ENCODE measurements at regions not wholly inside any gene's neighbourhood (a gene's known extent, or its start where the extent isn't known, plus 50 kb on each side); places are given as distances from the start of the nearest gene placed in this dataset.

DNA sequence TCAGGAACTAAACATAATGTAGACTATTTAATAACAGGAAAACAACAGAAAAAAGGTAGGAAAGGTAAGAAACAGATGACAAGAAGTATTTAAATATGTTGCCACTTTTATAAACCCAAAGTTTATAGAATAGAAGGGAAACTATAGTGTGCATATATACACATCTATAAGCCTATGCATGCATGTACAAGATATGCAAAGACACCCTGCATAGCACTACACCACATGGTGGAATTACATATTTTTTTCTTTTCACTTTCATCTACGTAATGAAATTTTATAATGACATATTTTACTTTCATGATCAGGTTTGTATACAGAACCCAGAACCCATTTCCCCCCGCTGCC lies 136.8 kb downstream of the MEX3B start:
- H3K27me3 Mint-ChIP-seq (ENCODE audit: low read depth): no peaks in the 10 kb centered on the region
- no peak overlapping the region for H3K27ac Mint-ChIP-seq (ENCODE audit: unreplicated experiment)
- peaks cover 4% of the 10 kb centered on the region for H3K36me3 Mint-ChIP-seq (ENCODE audit: low read depth)
- no peak overlapping the region for H3K4me3 Mint-ChIP-seq
- H3K9me3 Mint-ChIP-seq: peaks cover 4% of the 10 kb centered on the region
- peaks cover 9% of the 10 kb centered on the region for H3K4me1 Mint-ChIP-seq
- DNase-seq (ENCODE audit: low read depth, low spot score): no peak
- TF ChIP-seq, protein P1, sequence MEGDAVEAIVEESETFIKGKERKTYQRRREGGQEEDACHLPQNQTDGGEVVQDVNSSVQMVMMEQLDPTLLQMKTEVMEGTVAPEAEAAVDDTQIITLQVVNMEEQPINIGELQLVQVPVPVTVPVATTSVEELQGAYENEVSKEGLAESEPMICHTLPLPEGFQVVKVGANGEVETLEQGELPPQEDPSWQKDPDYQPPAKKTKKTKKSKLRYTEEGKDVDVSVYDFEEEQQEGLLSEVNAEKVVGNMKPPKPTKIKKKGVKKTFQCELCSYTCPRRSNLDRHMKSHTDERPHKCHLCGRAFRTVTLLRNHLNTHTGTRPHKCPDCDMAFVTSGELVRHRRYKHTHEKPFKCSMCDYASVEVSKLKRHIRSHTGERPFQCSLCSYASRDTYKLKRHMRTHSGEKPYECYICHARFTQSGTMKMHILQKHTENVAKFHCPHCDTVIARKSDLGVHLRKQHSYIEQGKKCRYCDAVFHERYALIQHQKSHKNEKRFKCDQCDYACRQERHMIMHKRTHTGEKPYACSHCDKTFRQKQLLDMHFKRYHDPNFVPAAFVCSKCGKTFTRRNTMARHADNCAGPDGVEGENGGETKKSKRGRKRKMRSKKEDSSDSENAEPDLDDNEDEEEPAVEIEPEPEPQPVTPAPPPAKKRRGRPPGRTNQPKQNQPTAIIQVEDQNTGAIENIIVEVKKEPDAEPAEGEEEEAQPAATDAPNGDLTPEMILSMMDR (conservative IDR thresholded peaks at IDR 0.05): no peak

DNA sequence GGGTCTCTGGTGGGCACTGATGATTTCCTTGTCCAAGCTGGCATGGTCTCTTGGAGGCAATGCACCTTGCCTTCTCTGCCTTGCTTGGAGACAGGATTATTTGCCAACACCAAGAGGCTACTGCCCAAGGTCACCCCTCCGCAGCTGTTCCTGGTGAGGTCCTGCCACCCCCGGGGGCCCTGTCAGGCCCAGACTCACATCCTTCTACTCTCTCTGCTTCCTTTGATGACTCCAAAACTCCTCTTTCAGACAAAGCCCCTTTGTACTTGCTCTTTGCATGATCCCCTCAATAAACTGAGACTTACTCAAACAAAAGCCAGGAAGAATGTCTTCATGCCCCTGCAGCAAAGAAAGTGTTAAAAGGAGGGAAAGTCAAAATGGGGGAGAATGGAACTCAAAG lies 137.7 kb downstream of the MEX3B start:
- DNase-seq (ENCODE audit: low read depth, low spot score): no peak
- Mint-ChIP-seq H3K4me3 (no peak overlapping the region), H3K27ac (ENCODE audit: unreplicated experiment) (no peak overlapping the region), H3K36me3 (ENCODE audit: low read depth) (peaks cover 4% of the 10 kb centered on the region), H3K4me1 (peaks cover 9% of the 10 kb centered on the region), H3K27me3 (ENCODE audit: low read depth) (no peaks in the 10 kb centered on the region), H3K9me3 (peaks cover 4% of the 10 kb centered on the region)
- TF ChIP-seq, protein P1 (conservative IDR thresholded peaks at IDR 0.05): no peak

GRCh38 chr15:81907521-81907920 lies 138.3 kb downstream of the MEX3B start:
- DNase-seq (ENCODE audit: low read depth, low spot score): no peak
- peaks cover 4% of the 10 kb centered on the region for H3K36me3 Mint-ChIP-seq (ENCODE audit: low read depth)
- peaks cover 4% of the 10 kb centered on the region for H3K9me3 Mint-ChIP-seq
- TF ChIP-seq, protein P1 (conservative IDR thresholded peaks at IDR 0.05): no peak
- H3K4me3 Mint-ChIP-seq: no peak overlapping the region
- no peak overlapping the region for H3K27ac Mint-ChIP-seq (ENCODE audit: unreplicated experiment)
- H3K4me1 Mint-ChIP-seq: peaks cover 9% of the 10 kb centered on the region
- no peaks in the 10 kb centered on the region for H3K27me3 Mint-ChIP-seq (ENCODE audit: low read depth)

GRCh38 chr15:81905889-81906288 lies 139.9 kb downstream of the MEX3B start:
- peaks cover 4% of the 10 kb centered on the region for H3K9me3 Mint-ChIP-seq
- H3K27me3 Mint-ChIP-seq (ENCODE audit: low read depth): no peaks in the 10 kb centered on the region
- H3K4me1 Mint-ChIP-seq: peaks cover 9% of the 10 kb centered on the region
- TF ChIP-seq, protein P1 (conservative IDR thresholded peaks at IDR 0.05): no peak
- DNase-seq (ENCODE audit: low read depth, low spot score): no peak
- H3K36me3 Mint-ChIP-seq (ENCODE audit: low read depth): peaks cover 6% of the 10 kb centered on the region
- no peak overlapping the region for H3K27ac Mint-ChIP-seq (ENCODE audit: unreplicated experiment)
- H3K4me3 Mint-ChIP-seq: no peak overlapping the region

GRCh38 chr15:81901319-81901718 lies 144.5 kb downstream of the MEX3B start:
- peaks cover 5% of the 10 kb centered on the region for H3K4me1 Mint-ChIP-seq
- no peak for DNase-seq (ENCODE audit: low read depth, low spot score)
- no peak overlapping the region for H3K27ac Mint-ChIP-seq (ENCODE audit: unreplicated experiment)
- H3K27me3 Mint-ChIP-seq (ENCODE audit: low read depth): no peaks in the 10 kb centered on the region
- H3K4me3 Mint-ChIP-seq: no peak overlapping the region
- peaks cover 2% of the 10 kb centered on the region for H3K36me3 Mint-ChIP-seq (ENCODE audit: low read depth)
- H3K9me3 Mint-ChIP-seq: no peaks in the 10 kb centered on the region
- TF ChIP-seq, protein P1 (conservative IDR thresholded peaks at IDR 0.05): no peak

DNA sequence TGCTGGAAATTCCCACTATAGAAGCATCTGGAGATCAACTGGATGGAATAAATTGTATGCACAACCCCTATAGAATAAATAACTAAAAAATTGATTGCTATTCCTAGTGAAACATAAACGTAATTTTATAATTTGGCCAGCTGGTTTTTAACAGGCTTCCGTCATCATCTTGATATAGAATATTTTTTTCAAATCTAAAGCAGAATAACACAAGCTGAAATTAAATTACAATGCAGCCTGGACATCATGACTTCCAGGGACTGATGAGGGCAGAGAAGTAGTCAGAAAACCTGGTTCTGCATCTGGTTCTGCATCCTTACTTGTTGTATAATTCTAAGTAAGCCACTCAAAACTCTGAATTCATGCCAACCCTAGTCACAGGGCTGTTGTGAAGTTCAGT lies 146.1 kb downstream of the MEX3B start:
- H3K4me1 Mint-ChIP-seq: peaks cover 5% of the 10 kb centered on the region
- no peaks in the 10 kb centered on the region for H3K27me3 Mint-ChIP-seq (ENCODE audit: low read depth)

More for the DNA sequence above, 146.1 kb downstream of the MEX3B start:
- H3K9me3 Mint-ChIP-seq: no peaks in the 10 kb centered on the region
- DNase-seq (ENCODE audit: low read depth, low spot score): no peak
- no peak overlapping the region for H3K27ac Mint-ChIP-seq (ENCODE audit: unreplicated experiment)
- TF ChIP-seq, protein P1 (conservative IDR thresholded peaks at IDR 0.05): no peak
- H3K36me3 Mint-ChIP-seq (ENCODE audit: low read depth): peaks cover 2% of the 10 kb centered on the region
- H3K4me3 Mint-ChIP-seq: no peak overlapping the region

All from neural crest cell (in vitro differentiated cells).